ENCODE measurements at regions not wholly inside any gene's neighbourhood (a gene's known extent, or its start where the extent isn't known, plus 50 kb on each side); places are given as distances from the start of the nearest gene placed in this dataset.

GRCh38 chr12:65642061-65642661, 182.1 kb upstream of the HMGA2 start:
- no peak overlapping the region for H3K4me3 ChIP-seq (replicated peaks in 1 of 2; ENCODE audit: low read depth in 2 of 2, low read length in 2 of 2)
- TF ChIP-seq, protein P1, sequence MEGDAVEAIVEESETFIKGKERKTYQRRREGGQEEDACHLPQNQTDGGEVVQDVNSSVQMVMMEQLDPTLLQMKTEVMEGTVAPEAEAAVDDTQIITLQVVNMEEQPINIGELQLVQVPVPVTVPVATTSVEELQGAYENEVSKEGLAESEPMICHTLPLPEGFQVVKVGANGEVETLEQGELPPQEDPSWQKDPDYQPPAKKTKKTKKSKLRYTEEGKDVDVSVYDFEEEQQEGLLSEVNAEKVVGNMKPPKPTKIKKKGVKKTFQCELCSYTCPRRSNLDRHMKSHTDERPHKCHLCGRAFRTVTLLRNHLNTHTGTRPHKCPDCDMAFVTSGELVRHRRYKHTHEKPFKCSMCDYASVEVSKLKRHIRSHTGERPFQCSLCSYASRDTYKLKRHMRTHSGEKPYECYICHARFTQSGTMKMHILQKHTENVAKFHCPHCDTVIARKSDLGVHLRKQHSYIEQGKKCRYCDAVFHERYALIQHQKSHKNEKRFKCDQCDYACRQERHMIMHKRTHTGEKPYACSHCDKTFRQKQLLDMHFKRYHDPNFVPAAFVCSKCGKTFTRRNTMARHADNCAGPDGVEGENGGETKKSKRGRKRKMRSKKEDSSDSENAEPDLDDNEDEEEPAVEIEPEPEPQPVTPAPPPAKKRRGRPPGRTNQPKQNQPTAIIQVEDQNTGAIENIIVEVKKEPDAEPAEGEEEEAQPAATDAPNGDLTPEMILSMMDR (IDR thresholded peaks at IDR 0.05; ENCODE audit: low read depth, low read length) = no peak
- no peak for DNase-seq (ENCODE audit: low read depth in 2 of 2)

DNA sequence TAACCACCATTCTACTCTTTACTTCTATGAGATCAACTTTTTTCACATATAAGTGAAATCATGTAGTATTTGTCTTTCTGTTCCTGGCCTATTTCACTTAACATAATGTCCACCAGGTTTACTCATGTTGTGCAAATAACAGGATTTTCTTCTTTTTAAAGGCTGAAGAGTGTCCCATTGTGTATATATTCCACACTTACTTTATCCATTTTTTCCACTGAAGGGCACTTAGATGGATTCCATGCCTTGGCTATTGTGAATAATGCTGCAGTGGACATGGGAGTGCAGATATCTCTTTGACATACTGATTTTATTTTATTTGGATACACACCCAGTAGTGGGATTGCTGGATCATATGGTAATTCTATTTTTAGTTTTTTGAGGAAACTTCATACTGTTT, 181.1 kb upstream of the HMGA2 start:
- no peak overlapping the region for H3K4me3 ChIP-seq (replicated peaks in 1 of 2; ENCODE audit: low read depth in 2 of 2, low read length in 2 of 2)
- TF ChIP-seq, protein P1 (IDR thresholded peaks at IDR 0.05; ENCODE audit: low read depth, low read length) = no peak
- peak in 1 of 2 donors; percentile 70 for DNase-seq (ENCODE audit: low read depth in 2 of 2)

DNA sequence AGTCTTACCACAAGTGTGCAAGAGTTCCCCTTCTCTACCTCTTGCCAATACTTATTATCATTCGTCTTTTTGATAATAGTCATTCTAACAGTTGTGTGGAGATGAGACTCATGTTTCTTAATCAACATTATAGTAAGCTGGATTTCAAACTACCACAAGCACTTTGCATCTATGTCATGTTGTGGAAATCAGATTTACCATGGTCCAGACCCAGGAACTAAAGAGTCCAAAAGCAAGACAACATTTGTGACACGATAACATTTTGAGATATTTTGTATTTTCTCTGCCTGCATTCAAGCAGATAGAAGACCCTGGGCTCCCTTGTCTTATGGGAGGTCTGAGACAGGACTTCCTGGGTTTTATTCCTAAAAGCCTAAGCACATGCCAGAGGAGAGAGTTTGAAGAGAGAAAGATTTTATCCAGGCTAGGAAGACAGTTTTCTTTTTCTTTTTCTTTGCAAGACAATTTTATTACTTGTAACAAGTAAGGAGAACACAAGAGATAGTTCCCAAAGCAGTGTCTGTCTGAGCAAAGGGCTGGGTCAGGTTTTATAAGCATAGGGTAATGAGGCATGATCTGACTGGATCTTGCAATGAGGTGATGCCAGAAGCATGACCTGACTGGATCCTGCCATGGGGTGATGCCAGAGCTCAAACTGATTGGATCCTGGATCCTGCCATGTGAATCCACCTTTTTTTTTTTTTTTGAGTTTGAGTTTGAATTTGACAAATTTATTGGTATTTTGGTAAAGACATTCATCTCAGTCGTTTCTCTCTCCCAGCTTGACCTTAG, 180.5 kb upstream of the HMGA2 start:
- no peak overlapping the region for H3K4me3 ChIP-seq (replicated peaks in 1 of 2; ENCODE audit: low read depth in 2 of 2, low read length in 2 of 2)
- TF ChIP-seq, protein P1 (IDR thresholded peaks at IDR 0.05; ENCODE audit: low read depth, low read length) = no peak
- peak in 1 of 2 donors; percentile 92 for DNase-seq (ENCODE audit: low read depth in 2 of 2)

GRCh38 chr12:65646127-65646643, 178.1 kb upstream of the HMGA2 start:
- no peak overlapping the region for H3K4me3 ChIP-seq (replicated peaks in 1 of 2; ENCODE audit: low read depth in 2 of 2, low read length in 2 of 2)
- no peak for DNase-seq (ENCODE audit: low read depth in 2 of 2)
- TF ChIP-seq, protein P1 (IDR thresholded peaks at IDR 0.05; ENCODE audit: low read depth, low read length) = no peak

DNA sequence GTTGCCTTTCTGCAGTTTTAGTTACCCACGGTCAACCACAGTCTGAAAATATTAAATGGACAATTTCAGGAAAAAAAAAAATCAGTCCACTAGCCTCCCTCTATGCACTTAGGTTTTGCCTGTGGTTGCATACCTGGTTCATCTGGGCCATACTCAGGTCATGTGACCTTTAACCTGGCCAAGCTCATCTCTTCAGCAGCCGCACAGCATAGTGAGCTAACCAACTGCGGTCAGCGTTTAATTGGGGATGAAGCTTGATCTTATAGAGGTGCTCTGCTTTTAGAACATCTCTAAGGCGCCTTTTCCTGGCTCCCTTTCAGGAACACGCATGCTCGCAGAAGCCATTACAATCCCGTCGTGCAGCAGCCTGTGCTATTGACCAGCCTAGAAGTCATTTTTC, 177.2 kb upstream of the HMGA2 start:
- H3K4me3 ChIP-seq (replicated peaks in 1 of 2; ENCODE audit: low read depth in 2 of 2, low read length in 2 of 2) = no peak overlapping the region
- TF ChIP-seq, protein P1 (IDR thresholded peaks at IDR 0.05; ENCODE audit: low read depth, low read length) = no peak
- DNase-seq (ENCODE audit: low read depth in 2 of 2) = no peak

DNA sequence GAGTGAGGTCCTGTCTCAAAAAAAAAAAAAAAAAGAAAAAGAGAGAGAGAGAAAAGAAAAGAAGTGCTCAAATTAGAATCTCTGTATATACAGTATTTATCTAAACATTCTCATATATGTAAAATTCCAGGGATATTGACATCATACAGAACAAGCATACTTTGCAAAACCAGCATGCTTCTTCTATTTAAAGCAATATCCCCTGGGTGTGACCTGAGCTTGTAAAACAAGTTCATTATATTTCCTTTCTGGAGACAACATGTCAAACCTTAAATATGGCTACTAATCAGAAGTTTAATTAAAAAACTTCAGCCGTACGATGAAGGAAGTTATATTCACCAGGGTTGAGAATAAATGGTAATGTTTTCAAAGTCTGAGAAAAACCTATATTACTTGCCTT, 175.8 kb upstream of the HMGA2 start:
- TF ChIP-seq, protein P1 (IDR thresholded peaks at IDR 0.05; ENCODE audit: low read depth, low read length) = no peak
- H3K4me3 ChIP-seq (replicated peaks in 1 of 2; ENCODE audit: low read depth in 2 of 2, low read length in 2 of 2) = no peak overlapping the region
- peak in 1 of 2 donors; percentile 74 for DNase-seq (ENCODE audit: low read depth in 2 of 2)
